ENCODE measurements at regions not wholly inside any gene's neighbourhood (a gene's known extent, or its start where the extent isn't known, plus 50 kb on each side); places are given as distances from the start of the nearest gene placed in this dataset.
"Not testable (repeated sequence)": the region's sequence is repeated elsewhere in the genome, so short reads cannot be mapped to it uniquely, and the experiment has no call there.

DNA sequence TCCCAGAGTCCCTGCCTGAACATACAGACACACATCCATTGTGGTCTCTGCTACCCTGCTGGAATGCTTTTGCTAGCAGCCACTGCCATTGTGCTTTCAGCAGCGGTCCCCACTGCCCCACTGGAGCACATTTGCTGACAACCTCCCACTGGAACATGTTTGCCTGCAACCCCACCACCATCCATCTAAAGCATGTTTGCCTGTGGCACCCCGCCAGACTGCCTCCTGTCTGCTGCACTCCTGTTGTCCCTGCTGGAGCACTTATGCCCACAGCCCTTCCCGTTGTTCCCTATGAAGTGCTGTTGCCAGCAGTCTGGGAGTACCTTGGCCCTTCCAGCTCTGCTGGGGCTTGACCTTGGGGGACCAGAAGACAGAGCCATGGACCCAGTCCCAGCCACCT lies 136.3 kb downstream of the ARL5B start:
- H3K27ac Mint-ChIP-seq: no peak overlapping the region
- ATAC-seq: no peak
- POLR2A ChIA-PET: no interaction called here

DNA sequence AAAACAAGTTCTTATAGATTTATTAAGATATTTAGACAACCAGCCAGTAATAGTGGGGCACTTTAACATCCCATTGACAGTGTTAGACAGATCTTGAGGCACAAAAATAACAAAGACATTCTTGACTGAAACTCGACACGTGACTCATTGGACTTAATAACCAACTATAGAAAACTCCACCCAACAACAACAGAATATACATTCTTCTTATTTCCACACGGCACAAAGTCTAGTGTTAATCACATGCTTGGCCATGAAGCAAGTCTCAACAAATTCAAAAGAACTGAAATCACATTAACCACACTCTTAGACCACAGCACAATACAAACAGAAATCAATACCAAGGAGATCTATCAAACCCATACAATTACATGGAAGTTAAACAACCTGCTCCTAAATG lies 138.1 kb downstream of the ARL5B start:
- no peak for DNase-seq
- no peaks in the 10 kb centered on the region for H3K27me3 Mint-ChIP-seq (ENCODE audit: low read depth)
- no peaks in the 10 kb centered on the region for H3K9me3 Mint-ChIP-seq (ENCODE audit: insufficient read depth)
- POLR2A ChIA-PET: no interaction called here
- H3K27ac Mint-ChIP-seq: no peak overlapping the region
- no peaks in the 10 kb centered on the region for H3K36me3 Mint-ChIP-seq (ENCODE audit: low read depth)
- ATAC-seq: no peak
- H3K4me1 Mint-ChIP-seq (ENCODE audit: low read depth): no peaks in the 10 kb centered on the region
- CTCF ChIA-PET: no interaction called here
- H3K4me3 Mint-ChIP-seq: no peak overlapping the region

More for the DNA sequence above, 136.3 kb downstream of the ARL5B start:
- Mint-ChIP-seq H3K4me1 (ENCODE audit: low read depth) (no peaks in the 10 kb centered on the region), H3K36me3 (ENCODE audit: low read depth) (no peaks in the 10 kb centered on the region), H3K9me3 (ENCODE audit: insufficient read depth) (peaks cover 8% of the 10 kb centered on the region), H3K4me3 (no peak overlapping the region), H3K27me3 (ENCODE audit: low read depth) (no peaks in the 10 kb centered on the region)
- CTCF ChIA-PET: no interaction called here
- DNase-seq: no peak

DNA sequence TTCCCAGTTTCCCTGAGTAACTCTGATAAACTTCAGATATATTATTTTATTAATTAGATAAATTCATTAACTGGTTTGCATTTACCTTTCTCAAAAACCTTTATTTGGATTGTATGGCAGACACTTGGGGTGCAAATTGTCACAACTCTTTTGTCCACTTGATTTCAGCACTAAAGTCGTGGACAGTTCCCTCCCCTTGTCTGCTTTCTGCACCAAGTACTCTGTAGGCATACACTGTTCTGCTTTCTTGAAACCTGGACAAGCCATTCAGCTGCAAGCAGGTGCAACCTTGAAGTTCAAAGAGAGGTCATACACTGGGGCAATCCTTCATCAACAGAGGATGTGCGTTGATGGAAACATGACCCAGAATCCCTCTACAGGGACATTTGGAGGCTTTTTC lies 162.9 kb downstream of the ARL5B start:
- POLR2A ChIA-PET: no interaction called here
- no peak for ATAC-seq
- no peaks in the 10 kb centered on the region for H3K4me1 Mint-ChIP-seq (ENCODE audit: low read depth)
- no peaks in the 10 kb centered on the region for H3K36me3 Mint-ChIP-seq (ENCODE audit: low read depth)
- CTCF ChIA-PET: no interaction called here
- H3K4me3 Mint-ChIP-seq: no peak overlapping the region
- H3K27me3 Mint-ChIP-seq (ENCODE audit: low read depth): no peaks in the 10 kb centered on the region
- no peak overlapping the region for H3K27ac Mint-ChIP-seq
- peak; percentile 21 for DNase-seq
- H3K9me3 Mint-ChIP-seq (ENCODE audit: insufficient read depth): peaks cover 12% of the 10 kb centered on the region

DNA sequence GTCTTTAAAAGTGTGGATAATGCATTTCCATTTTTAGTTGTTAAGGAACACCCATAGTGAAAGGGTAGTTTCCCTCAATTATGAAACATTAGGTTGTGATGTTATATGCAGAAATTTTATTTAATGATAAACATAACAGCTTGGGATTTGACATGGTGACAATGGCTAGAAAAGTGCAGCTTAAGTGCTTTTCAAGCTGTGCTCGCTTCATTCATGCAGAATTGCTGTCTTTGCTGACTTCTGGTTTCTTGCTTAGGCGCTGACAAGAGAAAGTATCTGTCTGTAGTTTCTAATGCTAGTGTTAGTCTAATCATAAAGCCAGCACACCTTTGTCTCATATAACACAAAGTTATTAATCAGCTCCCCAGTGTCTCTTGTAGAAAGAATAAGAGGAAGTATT lies 170.0 kb downstream of the ARL5B start:
- no peak for ATAC-seq
- CTCF ChIA-PET: interaction anchor here (1.4 kb wide), 1 partner anchor 9 kb away, joined by 3 read pairs; no protein-coding TSS in a partner anchor

DNA sequence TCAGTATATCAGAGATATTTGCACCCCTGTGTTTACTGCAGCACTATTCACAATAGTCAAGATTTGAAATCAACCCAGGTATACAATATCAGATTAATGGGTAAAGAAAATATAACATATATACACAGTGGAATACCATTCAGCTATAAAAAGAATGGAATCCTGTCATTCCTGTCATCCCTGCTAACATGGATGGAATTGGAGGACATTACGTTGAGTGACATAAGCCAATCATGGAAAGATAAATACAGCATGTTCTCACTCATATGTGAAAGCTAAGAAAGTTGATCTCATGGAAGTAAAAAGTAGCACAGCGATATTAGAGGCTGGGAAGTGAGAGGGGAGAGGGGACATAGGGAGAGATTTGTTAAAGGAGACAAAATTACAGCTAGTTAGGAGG lies 171.0 kb downstream of the ARL5B start:
- ATAC-seq: no peak
- Mint-ChIP-seq H3K4me3 (no peak overlapping the region), H3K36me3 (ENCODE audit: low read depth) (no peaks in the 10 kb centered on the region), H3K4me1 (ENCODE audit: low read depth) (no peaks in the 10 kb centered on the region), H3K27me3 (ENCODE audit: low read depth) (no peaks in the 10 kb centered on the region), H3K27ac (no peak overlapping the region), H3K9me3 (ENCODE audit: insufficient read depth) (no peaks in the 10 kb centered on the region)
- ChIA-PET POLR2A (no interaction called here), CTCF (interaction anchor here (1.4 kb wide), 1 partner anchor 8 kb away, joined by 3 read pairs; no protein-coding TSS in a partner anchor)
- no peak for DNase-seq

More for the DNA sequence above, 170.0 kb downstream of the ARL5B start:
- Mint-ChIP-seq H3K4me1 (ENCODE audit: low read depth) (no peaks in the 10 kb centered on the region), H3K9me3 (ENCODE audit: insufficient read depth) (peaks cover under 1% of the 10 kb centered on the region), H3K36me3 (ENCODE audit: low read depth) (no peaks in the 10 kb centered on the region), H3K27me3 (ENCODE audit: low read depth) (no peaks in the 10 kb centered on the region), H3K27ac (no peak overlapping the region), H3K4me3 (no peak overlapping the region)
- POLR2A ChIA-PET: no interaction called here
- DNase-seq: no peak

DNA sequence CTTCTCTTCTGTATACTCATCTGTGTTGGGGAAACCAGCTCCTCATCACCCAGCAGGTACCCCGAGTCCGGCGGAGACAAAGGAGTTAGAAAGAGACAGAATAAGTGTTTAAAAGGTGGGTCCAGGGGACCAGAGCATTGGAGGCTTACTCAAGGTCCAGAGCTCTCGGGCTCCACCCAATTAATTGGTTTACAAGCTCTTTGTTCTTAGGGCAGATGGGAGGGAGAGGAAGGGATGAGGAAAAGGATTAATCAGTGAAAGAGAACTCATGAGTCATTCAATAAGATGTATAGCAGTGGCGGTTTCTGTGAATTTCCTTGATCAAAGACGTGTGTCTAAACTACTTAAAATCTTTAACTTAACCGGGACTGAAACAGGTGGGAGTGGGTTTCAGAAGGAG lies 192.0 kb upstream of the MALRD1 start:
- H3K27me3 Mint-ChIP-seq (ENCODE audit: low read depth); DNase-seq; CTCF ChIA-PET; H3K27ac Mint-ChIP-seq; H3K9me3 Mint-ChIP-seq (ENCODE audit: insufficient read depth); H3K36me3 Mint-ChIP-seq (ENCODE audit: low read depth); H3K4me1 Mint-ChIP-seq (ENCODE audit: low read depth); POLR2A ChIA-PET; H3K4me3 Mint-ChIP-seq; ATAC-seq: not testable (repeated sequence)

DNA sequence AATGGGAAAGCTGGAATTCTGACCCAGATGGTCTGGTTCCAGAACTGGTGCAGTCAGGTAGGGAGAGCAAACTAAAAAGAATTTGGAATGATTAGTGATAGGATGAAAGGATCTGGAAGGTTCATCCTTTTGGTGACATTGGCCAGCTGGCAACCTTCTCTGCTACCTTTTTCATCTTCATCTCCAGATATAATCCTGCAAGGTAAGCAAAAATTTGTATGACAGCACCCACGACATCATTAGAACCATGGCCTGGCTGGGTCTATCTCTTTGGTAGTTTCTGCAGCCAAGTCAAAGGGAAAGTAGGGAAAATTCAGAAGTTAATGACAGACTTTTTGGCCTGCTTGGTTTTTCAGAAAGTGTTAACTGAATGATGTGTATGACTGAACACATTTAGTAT lies 188.9 kb upstream of the MALRD1 start:
- Mint-ChIP-seq H3K4me3 (no peak overlapping the region), H3K27me3 (ENCODE audit: low read depth) (no peaks in the 10 kb centered on the region), H3K9me3 (ENCODE audit: insufficient read depth) (no peaks in the 10 kb centered on the region), H3K27ac (no peak overlapping the region), H3K4me1 (ENCODE audit: low read depth) (no peaks in the 10 kb centered on the region), H3K36me3 (ENCODE audit: low read depth) (no peaks in the 10 kb centered on the region)
- POLR2A ChIA-PET: no interaction called here
- DNase-seq (no peak), ATAC-seq (no peak)
- CTCF ChIA-PET: no interaction called here

DNA sequence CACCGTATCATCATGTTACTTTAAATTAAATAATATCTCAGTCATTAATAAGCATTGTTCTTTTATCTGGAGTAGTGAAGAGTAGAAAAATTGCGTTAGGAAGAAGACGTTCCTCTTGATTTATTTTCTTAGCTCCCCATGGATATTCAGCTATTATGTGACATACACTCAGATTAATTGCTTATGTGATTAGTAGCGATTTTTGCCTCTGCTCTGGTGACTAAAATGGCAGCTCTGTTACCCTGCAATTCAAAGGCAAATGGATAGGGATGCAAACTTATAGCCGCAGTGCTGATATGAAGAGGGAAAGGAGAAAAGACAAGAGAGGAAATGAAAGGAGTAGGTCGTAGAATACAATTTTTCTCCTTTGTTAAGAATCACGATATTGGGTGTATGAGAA lies 188.4 kb upstream of the MALRD1 start:
- Mint-ChIP-seq H3K9me3 (ENCODE audit: insufficient read depth) (no peaks in the 10 kb centered on the region), H3K27ac (no peak overlapping the region), H3K4me3 (no peak overlapping the region), H3K27me3 (ENCODE audit: low read depth) (no peaks in the 10 kb centered on the region), H3K4me1 (ENCODE audit: low read depth) (no peaks in the 10 kb centered on the region), H3K36me3 (ENCODE audit: low read depth) (no peaks in the 10 kb centered on the region)
- ChIA-PET POLR2A (no interaction called here), CTCF (no interaction called here)
- no peak for DNase-seq
- ATAC-seq: no peak

DNA sequence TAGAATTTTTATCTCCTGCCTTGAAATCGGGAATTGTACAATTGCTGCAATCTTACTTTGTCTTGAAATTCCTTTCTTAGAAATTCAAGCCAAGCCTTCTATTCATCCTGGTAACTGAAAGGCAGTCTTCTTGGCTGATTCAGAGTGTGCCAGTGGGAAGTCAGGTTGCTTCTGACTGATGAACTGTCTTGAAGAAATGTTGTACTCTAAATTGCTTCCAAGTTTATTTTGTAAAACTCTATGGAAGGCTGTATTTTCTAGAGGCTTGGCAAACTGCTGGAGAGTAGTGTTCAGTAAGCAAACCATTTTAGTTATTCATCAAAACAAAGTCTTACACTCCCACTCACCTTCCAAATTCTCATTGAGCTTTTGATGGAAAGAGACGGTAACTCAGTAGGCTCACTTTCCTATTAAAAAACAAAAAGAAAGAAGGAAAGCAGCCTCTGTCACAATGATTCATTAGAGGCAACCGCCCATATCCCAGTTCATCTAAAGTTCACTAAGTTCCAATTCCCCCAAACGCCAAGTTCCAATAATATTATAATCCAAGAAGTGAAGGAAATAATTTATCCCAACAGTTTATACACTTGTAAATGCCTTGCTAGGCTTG lies 187.9 kb upstream of the MALRD1 start:
- Mint-ChIP-seq H3K9me3 (ENCODE audit: insufficient read depth) (no peaks in the 10 kb centered on the region), H3K4me1 (ENCODE audit: low read depth) (no peaks in the 10 kb centered on the region), H3K27ac (no peak overlapping the region), H3K4me3 (no peak overlapping the region), H3K36me3 (ENCODE audit: low read depth) (no peaks in the 10 kb centered on the region), H3K27me3 (ENCODE audit: low read depth) (no peaks in the 10 kb centered on the region)
- DNase-seq (no peak), ATAC-seq (no peak)
- POLR2A ChIA-PET: no interaction called here
- CTCF ChIA-PET: no interaction called here

DNA sequence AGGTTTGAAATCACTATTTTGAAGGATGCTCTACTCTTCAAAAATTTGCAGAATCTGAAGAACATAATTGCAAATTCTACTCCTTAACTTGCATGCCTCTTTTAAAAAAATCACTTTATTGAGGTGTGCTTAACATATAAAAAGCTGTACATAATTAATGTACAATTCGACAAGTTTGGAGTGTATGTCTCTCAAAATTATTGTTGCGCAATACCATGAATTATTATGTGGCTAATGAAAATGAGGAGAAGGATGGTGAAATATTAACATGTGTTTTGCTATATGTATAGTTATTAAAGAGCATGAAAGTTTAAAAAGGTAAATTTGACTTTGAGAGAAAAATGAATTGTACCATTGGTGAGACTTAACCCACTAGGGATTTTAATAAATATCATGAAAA lies 187.2 kb upstream of the MALRD1 start:
- ChIA-PET CTCF (no interaction called here), POLR2A (no interaction called here)
- no peak for DNase-seq
- Mint-ChIP-seq H3K9me3 (ENCODE audit: insufficient read depth) (no peaks in the 10 kb centered on the region), H3K4me3 (no peak overlapping the region), H3K27ac (no peak overlapping the region), H3K4me1 (ENCODE audit: low read depth) (no peaks in the 10 kb centered on the region), H3K36me3 (ENCODE audit: low read depth) (no peaks in the 10 kb centered on the region), H3K27me3 (ENCODE audit: low read depth) (no peaks in the 10 kb centered on the region)
- ATAC-seq: no peak

DNA sequence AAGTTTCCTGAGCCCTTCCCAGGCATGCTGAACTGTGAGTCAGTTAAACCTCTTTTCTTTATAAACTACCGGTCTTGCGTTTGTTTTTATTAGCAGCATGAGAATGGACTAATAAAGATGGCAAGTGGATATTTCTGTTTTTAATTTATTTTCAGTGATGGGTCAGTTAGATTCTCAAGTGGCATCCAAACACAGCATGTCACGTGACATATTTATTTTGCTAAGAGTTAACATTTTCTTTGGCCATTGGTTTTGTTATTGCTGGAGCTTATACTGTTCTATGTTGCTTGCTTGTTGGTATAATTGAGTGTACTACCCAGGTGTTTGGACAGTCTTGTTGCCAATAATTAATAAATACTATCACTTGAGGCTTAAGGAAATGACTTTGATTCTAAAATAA lies 181.7 kb upstream of the MALRD1 start:
- no peak for ATAC-seq
- H3K9me3 Mint-ChIP-seq (ENCODE audit: insufficient read depth): peaks cover 4% of the 10 kb centered on the region
- ChIA-PET POLR2A (no interaction called here), CTCF (no interaction called here)
- H3K4me3 Mint-ChIP-seq: no peak overlapping the region
- no peaks in the 10 kb centered on the region for H3K4me1 Mint-ChIP-seq (ENCODE audit: low read depth)
- no peak overlapping the region for H3K27ac Mint-ChIP-seq
- DNase-seq: no peak
- H3K27me3 Mint-ChIP-seq (ENCODE audit: low read depth): no peaks in the 10 kb centered on the region
- H3K36me3 Mint-ChIP-seq (ENCODE audit: low read depth): no peaks in the 10 kb centered on the region

DNA sequence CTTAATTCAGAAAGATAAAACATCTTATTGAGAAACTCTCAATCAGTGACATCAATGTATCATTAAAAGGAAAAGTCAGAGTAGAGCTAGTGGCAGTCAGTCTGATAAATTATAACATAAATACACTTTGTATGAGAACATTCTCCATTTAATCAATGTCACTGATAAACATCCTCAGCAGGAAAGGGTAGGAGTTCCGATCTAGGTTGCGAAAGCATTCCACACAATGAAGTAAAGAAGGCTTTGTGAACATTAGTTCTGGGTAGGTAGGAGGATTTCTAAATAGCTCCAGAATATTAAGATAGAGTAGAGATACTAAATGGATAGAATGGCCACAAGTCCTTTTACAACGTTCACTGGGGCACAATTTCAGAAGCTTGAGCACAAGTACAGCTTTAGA lies 179.7 kb upstream of the MALRD1 start:
- Mint-ChIP-seq H3K4me3 (no peak overlapping the region), H3K27ac (no peak overlapping the region), H3K27me3 (ENCODE audit: low read depth) (no peaks in the 10 kb centered on the region), H3K9me3 (ENCODE audit: insufficient read depth) (peaks cover 17% of the 10 kb centered on the region), H3K36me3 (ENCODE audit: low read depth) (no peaks in the 10 kb centered on the region), H3K4me1 (ENCODE audit: low read depth) (no peaks in the 10 kb centered on the region)
- ChIA-PET CTCF (no interaction called here), POLR2A (no interaction called here)
- DNase-seq (no peak), ATAC-seq (no peak)

DNA sequence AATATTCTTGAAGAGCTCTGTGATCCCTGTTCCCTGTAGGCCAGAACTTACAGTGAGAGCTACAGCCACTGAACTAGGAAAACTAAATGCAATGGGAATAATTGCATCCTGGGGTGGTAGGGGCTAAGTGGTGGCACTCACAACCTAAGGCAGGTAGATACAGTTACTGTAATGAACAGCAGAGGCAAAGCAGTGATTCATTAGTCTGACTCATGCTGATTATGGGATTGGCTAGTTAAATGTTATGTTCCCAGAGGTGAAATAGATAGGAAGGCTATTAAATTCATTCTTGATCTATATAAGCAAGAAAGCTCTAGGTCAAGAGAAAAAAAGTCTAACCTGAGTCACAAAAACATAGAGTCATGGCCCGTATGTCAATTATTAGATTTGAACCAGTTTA lies 173.1 kb upstream of the MALRD1 start:
- Mint-ChIP-seq H3K4me1 (ENCODE audit: low read depth) (no peaks in the 10 kb centered on the region), H3K4me3 (no peak overlapping the region), H3K27ac (no peak overlapping the region), H3K27me3 (ENCODE audit: low read depth) (no peaks in the 10 kb centered on the region), H3K9me3 (ENCODE audit: insufficient read depth) (peaks cover 13% of the 10 kb centered on the region), H3K36me3 (ENCODE audit: low read depth) (no peaks in the 10 kb centered on the region)
- ChIA-PET CTCF (no interaction called here), POLR2A (no interaction called here)
- DNase-seq (no peak), ATAC-seq (no peak)
